Right cardiac atrium (tissue), 2 donors: ENCODE measurements at regions not wholly inside any gene's neighbourhood (a gene's known extent, or its start where the extent isn't known, plus 50 kb on each side); places are given as distances from the start of the nearest gene placed in this dataset.

Source experiments
- microRNA-seq, 2 donors: library from miRNA; unstranded; fragments of <30 nt; microRNA quantifications; one replicate each; pipeline ENCODE4 v1.2.0, GENCODE V29; 2020 to 2021
- donor health status: DM: no; HTN: yes; CAD: no.
- donor health status: DM: no; HTN: no; CAD: no.

Small RNA genes in the stretch of these regions (microRNA-seq; reads per million reads assigned to microRNA genes)
- 0 reads per million in 2 donors for gene MIR4276
